Endothelial cell of umbilical vein (primary cell): ENCODE measurements at regions not wholly inside any gene's neighbourhood (a gene's known extent, or its start where the extent isn't known, plus 50 kb on each side); places are given as distances from the start of the nearest gene placed in this dataset.

Experiments
- CTCF ChIP-seq, 2 donors: IDR thresholded peaks; 1 replicate in 1 of 2; 2 replicates in 1 of 2; pipeline ENCODE4 v1.5.1; 2011; ENCODE audit warnings: low read length in 2 of 2, mild to moderate bottlenecking in 2 of 2, moderate library complexity in 2 of 2, control low read depth in 1 of 2, inconsistent platforms in 1 of 2, low read depth in 1 of 2; ENCODE audit not compliant: insufficient read depth in 1 of 2; ENCODE audit errors: extremely low read depth in 1 of 2
- EZH2 ChIP-seq: IDR thresholded peaks from 2 replicates; pipeline ENCODE4 v1.6.1; 2012; ENCODE audit warnings: borderline replicate concordance, low read depth, mild to moderate bottlenecking, moderate library complexity, low read length, inconsistent platforms; ENCODE audit not compliant: severe bottlenecking
- FOS ChIP-seq: IDR thresholded peaks from 2 replicates; pipeline ENCODE4 v1.6.1; 2011; ENCODE audit warnings: mild to moderate bottlenecking, low read length, moderate library complexity, borderline replicate concordance; ENCODE audit not compliant: insufficient read depth
- MYC ChIP-seq: IDR thresholded peaks from one replicate; pipeline ENCODE4 v1.6.1; 2011; ENCODE audit warnings: mild to moderate bottlenecking, low read depth, low read length
- POLR2A ChIP-seq: IDR thresholded peaks from 2 replicates; pipeline ENCODE4 v1.6.1; 2012; ENCODE audit warnings: low read depth, mild to moderate bottlenecking, control low read depth, low read length
- POLR2AphosphoS5 ChIP-seq: IDR thresholded peaks from 2 replicates; pipeline ENCODE4 v1.6.1; 2012; ENCODE audit warnings: low read depth, mild to moderate bottlenecking, control low read depth, low read length, moderate library complexity; ENCODE audit not compliant: insufficient read depth
- TF ChIP-seq, protein P1 (sequence below): IDR thresholded peaks from 2 replicates; pipeline ENCODE4 v1.6.1; 2011; ENCODE audit not compliant: insufficient read depth, insufficient read length

DNA sequence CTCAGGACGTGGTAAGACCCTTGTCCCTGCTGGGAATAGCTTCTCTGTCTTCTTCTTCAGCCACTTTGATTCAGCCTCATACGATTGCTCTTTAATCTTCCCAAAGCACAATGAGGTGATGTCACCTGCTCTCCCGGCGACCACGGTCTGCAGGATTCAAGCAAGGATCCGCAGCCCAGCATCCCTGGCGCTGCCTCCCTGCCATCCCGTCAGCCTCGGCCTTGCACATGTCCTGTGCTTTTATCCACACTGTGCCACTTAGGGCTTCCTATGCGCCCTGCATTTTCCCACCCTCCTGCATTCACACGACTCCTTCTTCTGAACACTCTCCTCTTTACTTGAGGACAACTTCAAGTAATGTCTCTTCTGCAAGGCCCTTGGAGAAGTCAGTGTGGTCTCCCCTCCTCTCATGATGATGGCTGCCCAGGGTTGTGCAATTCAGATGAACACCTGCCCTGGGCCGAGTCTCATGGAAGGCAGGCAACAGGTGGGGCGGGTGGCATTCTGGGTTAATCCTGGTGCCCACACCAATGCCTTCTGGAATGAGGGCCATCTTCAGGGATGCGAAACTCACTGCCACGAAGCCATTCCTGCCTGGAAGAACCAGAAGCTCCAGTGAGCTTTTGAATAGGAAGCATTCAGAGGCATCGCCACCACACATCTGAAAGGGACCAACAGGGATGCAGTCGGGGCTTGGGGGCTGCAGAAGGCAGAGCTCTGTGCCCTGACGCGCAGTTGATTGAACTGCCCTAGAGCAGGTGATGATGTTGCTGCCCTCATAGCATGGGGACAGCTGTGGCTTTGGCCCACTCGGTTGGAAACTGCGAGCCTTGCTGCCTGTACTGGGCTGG is 287.5 kb downstream of the GLRX3 start:
- TF ChIP-seq CTCF (IDR thresholded peaks at IDR 0.05; ENCODE audit: extremely low read depth in 1 of 2, insufficient read depth in 1 of 2, low read depth in 1 of 2, low read length in 2 of 2) (no peak), POLR2A (no peak), POLR2AphosphoS5 (no peak), EZH2 (no peak), FOS (no peak), MYC (no peak)
- TF ChIP-seq, protein P1, sequence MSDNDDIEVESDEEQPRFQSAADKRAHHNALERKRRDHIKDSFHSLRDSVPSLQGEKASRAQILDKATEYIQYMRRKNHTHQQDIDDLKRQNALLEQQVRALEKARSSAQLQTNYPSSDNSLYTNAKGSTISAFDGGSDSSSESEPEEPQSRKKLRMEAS: no peak
